ENCODE measurements at regions not wholly inside any gene's neighbourhood (a gene's known extent, or its start where the extent isn't known, plus 50 kb on each side); places are given as distances from the start of the nearest gene placed in this dataset.

DNA sequence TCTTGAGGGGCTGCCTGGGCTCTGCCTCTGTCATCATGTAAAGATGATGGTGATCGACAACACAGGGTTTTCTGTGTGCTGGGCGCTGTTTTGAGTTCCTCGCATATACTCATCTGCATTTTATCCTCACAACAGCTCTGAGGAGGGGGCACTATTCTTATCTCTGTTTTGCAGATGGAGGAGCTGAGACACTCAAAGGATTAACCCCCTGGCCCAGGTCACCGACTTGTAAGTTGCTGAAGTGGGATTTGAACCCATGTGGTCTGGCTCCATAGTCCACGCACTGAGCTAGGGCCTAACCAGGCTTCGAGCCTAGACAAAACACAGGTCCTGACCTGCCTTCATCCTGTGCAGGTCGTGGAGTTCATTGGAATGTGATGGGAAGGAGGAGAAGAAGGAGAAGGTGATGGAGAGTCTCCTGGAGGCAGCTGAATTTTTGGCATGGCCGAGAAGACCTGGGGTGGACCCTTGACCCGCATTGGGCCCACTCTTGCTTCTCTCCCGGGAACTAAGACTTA, 140.0 kb downstream of the ASCL4 start:
- no peak overlapping the region for H3K4me3 Mint-ChIP-seq
- H3K27ac Mint-ChIP-seq = no peak overlapping the region
- ATAC-seq (no peak), DNase-seq (no peak)
- H3K9me3 Mint-ChIP-seq = no peaks in the 10 kb centered on the region
- H3K4me1 Mint-ChIP-seq = no peaks in the 10 kb centered on the region
- H3K27me3 Mint-ChIP-seq = peaks cover 44% of the 10 kb centered on the region
- H3K36me3 Mint-ChIP-seq (ENCODE audit: low read depth) = no peaks in the 10 kb centered on the region

- Mint-ChIP-seq H3K27me3 (peaks cover 31% of the 10 kb centered on the region), H3K4me3 (no peak overlapping the region), H3K4me1 (no peaks in the 10 kb centered on the region), H3K36me3 (ENCODE audit: low read depth) (no peaks in the 10 kb centered on the region), H3K27ac (no peak overlapping the region), H3K9me3 (no peaks in the 10 kb centered on the region)
- ATAC-seq (no peak), DNase-seq (no peak)
These were observed 143.7 kb downstream of the ASCL4 start for GRCh38 chr12:107917912-107918800.

GRCh38 chr12:107921062-107921461, 146.6 kb downstream of the ASCL4 start:
- Mint-ChIP-seq H3K4me3 (no peak overlapping the region), H3K27me3 (peaks cover 30% of the 10 kb centered on the region), H3K36me3 (ENCODE audit: low read depth) (no peaks in the 10 kb centered on the region), H3K27ac (no peak overlapping the region), H3K9me3 (no peaks in the 10 kb centered on the region), H3K4me1 (no peaks in the 10 kb centered on the region)
- DNase-seq = no peak
- no peak for ATAC-seq

- no peak for ATAC-seq
- no peak for DNase-seq
- H3K27me3 Mint-ChIP-seq = peaks cover 28% of the 10 kb centered on the region
- H3K27ac Mint-ChIP-seq = no peak overlapping the region
- H3K4me3 Mint-ChIP-seq = no peak overlapping the region
- no peaks in the 10 kb centered on the region for H3K9me3 Mint-ChIP-seq
- no peaks in the 10 kb centered on the region for H3K36me3 Mint-ChIP-seq (ENCODE audit: low read depth)
- H3K4me1 Mint-ChIP-seq = no peaks in the 10 kb centered on the region
These were observed 150.6 kb downstream of the ASCL4 start for GRCh38 chr12:107925125-107925524.

DNA sequence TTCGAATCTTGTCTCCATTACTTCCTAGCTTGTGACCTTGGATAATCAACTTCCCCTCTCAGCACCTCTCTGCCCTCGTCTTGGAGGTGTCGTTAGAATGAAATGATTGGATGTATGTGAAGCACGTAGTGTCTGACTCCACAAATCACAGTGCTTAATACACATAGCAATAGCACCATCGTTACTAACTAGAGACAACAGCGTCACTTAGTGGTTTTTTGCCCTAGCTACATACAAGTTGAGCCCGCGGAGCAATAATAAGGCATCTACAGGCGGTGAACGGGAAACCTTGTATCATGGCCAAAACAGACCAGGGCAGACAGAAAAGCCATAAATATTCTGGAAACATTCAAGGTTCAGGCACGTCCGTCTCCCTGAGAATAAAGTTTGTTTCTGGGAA, 154.9 kb downstream of the ASCL4 start:
- ATAC-seq = no peak
- H3K27me3 Mint-ChIP-seq = peaks cover 15% of the 10 kb centered on the region
- no peak for DNase-seq
- no peaks in the 10 kb centered on the region for H3K4me1 Mint-ChIP-seq
- H3K9me3 Mint-ChIP-seq = no peaks in the 10 kb centered on the region
- H3K27ac Mint-ChIP-seq = no peak overlapping the region
- no peaks in the 10 kb centered on the region for H3K36me3 Mint-ChIP-seq (ENCODE audit: low read depth)
- H3K4me3 Mint-ChIP-seq = no peak overlapping the region

DNA sequence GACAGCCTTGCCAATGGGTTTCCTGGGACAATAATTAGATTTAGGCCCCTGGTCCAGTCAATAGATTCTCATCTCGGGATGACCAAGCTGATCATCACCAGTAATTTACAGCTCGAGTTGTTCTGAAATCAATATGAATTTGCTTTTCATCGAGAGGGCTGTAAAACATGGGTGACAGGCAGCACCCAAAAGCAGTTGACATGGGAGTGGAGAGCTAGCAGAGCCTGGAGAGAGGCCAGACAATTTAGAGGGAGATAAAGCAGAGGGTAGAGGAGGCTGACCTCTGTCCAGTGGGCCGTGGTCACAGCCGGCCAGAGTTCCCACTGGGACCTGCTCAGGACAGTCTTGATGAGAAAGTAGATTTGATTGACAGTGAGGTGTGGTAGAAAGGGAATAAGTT, 157.3 kb downstream of the ASCL4 start:
- Mint-ChIP-seq H3K4me3 (no peak overlapping the region), H3K9me3 (no peaks in the 10 kb centered on the region), H3K27me3 (peaks cover 26% of the 10 kb centered on the region), H3K36me3 (ENCODE audit: low read depth) (no peaks in the 10 kb centered on the region), H3K27ac (no peak overlapping the region), H3K4me1 (no peaks in the 10 kb centered on the region)
- DNase-seq = no peak
- no peak for ATAC-seq

DNA sequence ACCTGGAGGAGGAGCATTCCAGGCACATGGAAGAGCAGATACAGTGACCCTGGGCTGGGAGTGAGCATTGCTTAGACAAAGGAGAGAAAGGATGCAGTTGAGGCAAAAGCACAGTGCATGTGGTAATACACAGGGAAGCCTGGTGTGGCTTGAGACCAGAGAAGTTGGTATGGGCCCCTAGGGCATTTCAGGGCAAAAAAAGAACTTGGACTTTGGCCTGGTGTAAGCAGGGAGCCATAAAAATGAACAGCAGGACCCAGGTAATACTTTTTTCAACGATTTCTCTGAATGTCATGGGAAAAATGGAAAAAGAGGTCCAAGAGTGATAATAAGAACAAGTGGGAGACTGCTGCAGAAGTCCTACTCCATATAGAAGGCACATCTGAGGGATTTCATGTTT, 163.9 kb downstream of the ASCL4 start:
- Mint-ChIP-seq H3K36me3 (ENCODE audit: low read depth) (no peaks in the 10 kb centered on the region), H3K4me1 (no peaks in the 10 kb centered on the region), H3K27ac (no peak overlapping the region), H3K4me3 (no peak overlapping the region), H3K9me3 (peaks cover 17% of the 10 kb centered on the region), H3K27me3 (peaks cover 41% of the 10 kb centered on the region)
- DNase-seq (no peak), ATAC-seq (no peak)

- H3K9me3 Mint-ChIP-seq = peaks cover 8% of the 10 kb centered on the region
- H3K4me1 Mint-ChIP-seq = no peaks in the 10 kb centered on the region
- no peak overlapping the region for H3K27ac Mint-ChIP-seq
- H3K36me3 Mint-ChIP-seq (ENCODE audit: low read depth) = no peaks in the 10 kb centered on the region
- peaks cover 13% of the 10 kb centered on the region for H3K27me3 Mint-ChIP-seq
- no peak overlapping the region for H3K4me3 Mint-ChIP-seq
- ATAC-seq (no peak), DNase-seq (no peak)
These were observed 174.0 kb downstream of the ASCL4 start for GRCh38 chr12:107948391-107948945.

DNA sequence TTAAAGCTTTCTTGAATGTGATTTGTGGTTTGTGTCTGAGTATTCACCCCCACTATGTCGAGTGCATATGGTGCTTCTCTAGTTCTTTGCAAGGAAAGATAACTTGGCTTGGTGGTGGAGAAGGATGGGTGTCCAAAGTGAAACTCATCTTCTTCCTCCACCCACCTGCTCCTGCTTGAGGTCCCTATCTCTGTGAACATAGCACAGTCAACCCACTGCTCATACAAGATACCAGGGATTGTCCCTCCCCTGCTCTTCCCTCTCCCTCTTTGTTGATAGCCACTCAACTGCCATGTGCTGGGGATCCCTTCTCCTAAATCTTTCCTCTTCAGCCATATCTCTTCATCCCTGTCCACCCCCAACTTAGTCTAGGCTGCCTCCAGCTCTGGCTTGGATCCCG, 176.5 kb downstream of the ASCL4 start:
- peaks cover 18% of the 10 kb centered on the region for H3K27me3 Mint-ChIP-seq
- H3K27ac Mint-ChIP-seq = no peak overlapping the region
- no peak for ATAC-seq
- H3K36me3 Mint-ChIP-seq (ENCODE audit: low read depth) = no peaks in the 10 kb centered on the region
- H3K4me3 Mint-ChIP-seq = no peak overlapping the region
- no peak for DNase-seq
- H3K4me1 Mint-ChIP-seq = no peaks in the 10 kb centered on the region
- no peaks in the 10 kb centered on the region for H3K9me3 Mint-ChIP-seq

GRCh38 chr12:107955966-107956643, 173.0 kb upstream of the WSCD2 start:
- Mint-ChIP-seq H3K4me3 (no peak overlapping the region), H3K9me3 (no peaks in the 10 kb centered on the region), H3K36me3 (ENCODE audit: low read depth) (no peaks in the 10 kb centered on the region), H3K4me1 (no peaks in the 10 kb centered on the region), H3K27me3 (peaks cover 22% of the 10 kb centered on the region), H3K27ac (no peak overlapping the region)
- DNase-seq (no peak), ATAC-seq (no peak)

GRCh38 chr12:107957459-107957858, 171.6 kb upstream of the WSCD2 start:
- ATAC-seq (no peak), DNase-seq (no peak)
- H3K9me3 Mint-ChIP-seq = no peaks in the 10 kb centered on the region
- no peak overlapping the region for H3K4me3 Mint-ChIP-seq
- peaks cover 22% of the 10 kb centered on the region for H3K27me3 Mint-ChIP-seq
- H3K4me1 Mint-ChIP-seq = no peaks in the 10 kb centered on the region
- no peak overlapping the region for H3K27ac Mint-ChIP-seq
- no peaks in the 10 kb centered on the region for H3K36me3 Mint-ChIP-seq (ENCODE audit: low read depth)

DNA sequence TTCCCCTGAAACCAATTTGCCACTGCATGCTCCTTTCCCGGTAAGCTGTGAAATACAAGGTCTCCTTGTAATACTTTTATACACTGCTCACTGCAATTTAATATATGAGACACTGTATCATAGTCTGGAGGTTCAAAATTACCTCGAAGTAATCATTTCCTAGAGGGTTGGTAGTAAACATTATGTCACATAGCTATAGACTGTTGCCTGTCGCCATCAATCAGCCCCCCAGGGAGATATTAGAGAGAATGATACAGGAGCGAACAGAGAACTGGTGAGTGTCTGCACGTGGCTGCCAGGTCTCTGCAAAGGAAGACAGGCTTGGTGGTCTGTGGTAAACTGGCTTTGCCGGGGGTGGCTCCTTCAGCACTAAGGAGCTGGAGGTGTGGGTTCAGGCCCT, 165.5 kb upstream of the WSCD2 start:
- Mint-ChIP-seq H3K9me3 (no peaks in the 10 kb centered on the region), H3K27me3 (peaks cover 3% of the 10 kb centered on the region), H3K36me3 (ENCODE audit: low read depth) (no peaks in the 10 kb centered on the region), H3K4me3 (no peak overlapping the region), H3K27ac (no peak overlapping the region), H3K4me1 (no peaks in the 10 kb centered on the region)
- DNase-seq (no peak), ATAC-seq (no peak)

DNA sequence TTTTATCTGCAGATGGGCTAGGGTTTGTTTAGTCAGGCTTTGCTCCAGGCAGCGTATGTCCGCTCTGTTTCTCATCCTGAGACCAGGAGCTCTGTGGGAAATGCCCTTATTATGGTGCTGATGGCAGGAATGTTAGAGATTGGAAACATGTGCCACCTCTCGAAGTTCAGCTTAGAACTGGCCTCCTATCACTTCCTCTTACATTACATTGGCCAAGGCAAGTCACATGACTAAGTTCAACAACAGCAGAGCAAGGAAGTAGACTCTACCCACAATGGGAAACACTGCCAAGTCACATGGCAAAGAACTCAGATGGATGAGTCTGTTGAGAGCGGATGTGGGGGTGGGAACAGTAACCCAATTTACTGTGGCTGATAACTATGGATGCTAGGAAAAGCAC, 161.9 kb upstream of the WSCD2 start:
- ATAC-seq (no peak), DNase-seq (no peak)

DNA sequence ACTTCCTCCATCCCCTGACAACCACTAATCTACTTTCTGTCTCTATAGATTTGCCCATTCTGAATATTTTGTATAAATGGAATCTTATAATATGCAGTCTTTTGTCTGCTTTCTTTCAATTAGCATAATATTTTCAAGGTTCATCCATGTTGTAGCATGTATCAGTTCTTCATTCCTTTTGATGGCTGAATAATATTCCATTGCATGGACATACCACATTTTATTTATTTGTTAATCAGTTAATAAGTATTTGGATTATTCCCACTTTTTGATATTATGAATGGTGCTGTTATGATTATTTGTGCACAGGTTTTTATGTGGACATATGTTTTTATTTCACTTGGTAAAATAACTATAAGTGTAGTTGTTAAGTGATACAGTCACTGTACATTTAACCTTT, 155.1 kb upstream of the WSCD2 start:
- H3K4me3 Mint-ChIP-seq = no peak overlapping the region
- no peaks in the 10 kb centered on the region for H3K36me3 Mint-ChIP-seq (ENCODE audit: low read depth)
- no peak overlapping the region for H3K27ac Mint-ChIP-seq
- H3K27me3 Mint-ChIP-seq = peaks cover 15% of the 10 kb centered on the region
- DNase-seq = no peak
- H3K9me3 Mint-ChIP-seq = peaks cover 4% of the 10 kb centered on the region
- no peak for ATAC-seq
- H3K4me1 Mint-ChIP-seq = no peaks in the 10 kb centered on the region

More for the DNA sequence above, 161.9 kb upstream of the WSCD2 start:
- peaks cover 4% of the 10 kb centered on the region for H3K9me3 Mint-ChIP-seq
- H3K4me3 Mint-ChIP-seq = no peak overlapping the region
- no peak overlapping the region for H3K27ac Mint-ChIP-seq
- no peaks in the 10 kb centered on the region for H3K27me3 Mint-ChIP-seq
- H3K36me3 Mint-ChIP-seq (ENCODE audit: low read depth) = no peaks in the 10 kb centered on the region
- H3K4me1 Mint-ChIP-seq = no peaks in the 10 kb centered on the region

DNA sequence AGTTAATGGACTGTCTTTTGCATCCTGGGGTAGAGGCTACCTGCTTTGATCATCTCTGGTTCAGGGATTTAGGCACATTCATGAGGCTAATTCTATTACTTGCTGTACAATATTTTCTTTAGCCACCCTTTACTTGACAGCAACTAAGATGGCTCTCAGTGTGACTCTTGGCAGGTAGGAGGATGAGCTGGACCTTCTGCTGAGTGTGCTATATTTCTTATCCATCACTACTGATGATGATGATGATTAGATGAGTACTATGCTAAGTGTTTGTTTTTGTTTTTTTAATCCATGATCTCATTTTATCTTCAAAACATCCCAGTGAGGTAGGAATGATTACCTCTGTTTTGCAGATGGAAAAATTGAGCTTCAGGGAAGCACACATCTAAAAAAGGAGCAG, 152.8 kb upstream of the WSCD2 start:
- H3K27me3 Mint-ChIP-seq = peaks cover 18% of the 10 kb centered on the region
- ATAC-seq (no peak), DNase-seq (no peak)
- no peaks in the 10 kb centered on the region for H3K4me1 Mint-ChIP-seq
- H3K4me3 Mint-ChIP-seq = no peak overlapping the region
- no peaks in the 10 kb centered on the region for H3K9me3 Mint-ChIP-seq
- no peak overlapping the region for H3K27ac Mint-ChIP-seq
- no peaks in the 10 kb centered on the region for H3K36me3 Mint-ChIP-seq (ENCODE audit: low read depth)
